GM19239 (cell line): ENCODE measurements at regions not wholly inside any gene's neighbourhood (a gene's known extent, or its start where the extent isn't known, plus 50 kb on each side); places are given as distances from the start of the nearest gene placed in this dataset.

Experiments used
- DNase-seq: peaks from one replicate; pipeline ENCODE4 v3.0.0; 2011; ENCODE audit warnings: low spot score; ENCODE audit not compliant: insufficient read length
- FAIRE-seq: peaks from 2 replicates; lab custom pipeline; 2011; peaks lifted over from hg19 to GRCh38; lab: Jason Lieb, UNC

DNA sequence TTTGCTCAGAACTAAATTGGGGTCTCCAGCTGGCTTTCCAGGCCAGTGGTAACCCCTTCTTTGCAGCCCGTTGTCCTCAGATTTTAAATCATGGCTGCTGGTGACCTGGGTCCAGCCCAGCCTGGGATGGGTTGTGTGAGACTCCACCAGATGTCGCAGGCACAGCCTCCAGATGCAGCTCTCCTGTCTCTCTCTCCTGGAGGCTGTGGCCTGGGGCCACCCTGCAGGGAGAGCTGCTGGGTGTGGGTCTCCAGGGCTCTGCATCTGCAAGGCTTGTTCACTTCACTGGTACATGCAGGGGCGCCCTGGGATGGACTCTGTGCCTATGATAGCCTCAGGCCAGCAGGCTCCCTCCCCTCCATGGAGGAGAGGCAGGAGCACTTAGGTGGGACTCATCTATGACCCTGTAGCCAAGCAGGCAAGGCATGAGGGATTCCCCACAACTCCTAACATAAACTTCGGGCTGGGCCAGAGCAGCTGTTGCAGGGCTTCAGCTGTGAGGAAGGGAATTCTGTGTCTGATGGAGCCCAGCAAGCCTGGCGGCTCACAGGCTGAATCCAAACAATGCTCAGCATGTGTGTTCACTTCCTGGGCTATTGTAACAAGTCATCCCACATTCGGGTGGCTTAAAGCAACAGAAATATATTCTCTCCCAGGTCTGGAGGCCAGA lies 94.7 kb upstream of the NXT1 start:
- DNase-seq: no peak
- FAIRE-seq: no peak

- DNase-seq (no peak), FAIRE-seq (no peak)
Observed at GRCh38 chr20:23255106-23255505, 95.5 kb upstream of the NXT1 start.

- FAIRE-seq (no peak), DNase-seq (no peak)
Observed at GRCh38 chr20:23254505-23254904, 96.1 kb upstream of the NXT1 start.

DNA sequence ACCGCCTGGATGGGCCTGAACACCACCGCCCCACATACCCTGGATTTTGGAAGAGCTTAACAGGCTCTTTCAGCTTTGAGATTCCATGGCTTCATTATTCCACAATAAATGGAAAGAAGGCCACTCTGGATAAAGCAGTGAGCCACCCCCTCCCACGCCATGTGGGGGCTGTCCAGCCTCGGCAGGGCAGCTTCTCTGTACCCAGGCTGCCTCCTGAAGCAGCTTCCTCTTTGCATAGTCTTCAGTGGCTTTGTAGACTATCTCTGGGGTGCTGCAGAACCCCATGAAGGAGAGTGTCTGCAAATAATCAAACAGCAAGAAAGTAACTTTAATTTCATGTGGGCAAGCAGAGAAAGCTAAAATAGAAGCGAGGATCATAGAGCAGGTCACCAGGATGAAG lies 96.6 kb upstream of the NXT1 start:
- DNase-seq (no peak), FAIRE-seq (no peak)

- no peak for FAIRE-seq
Observed at GRCh38 chr20:23253524-23253923, 97.1 kb upstream of the NXT1 start.

GRCh38 chr20:23251779-23252178 lies 98.8 kb upstream of the NXT1 start:
- no peak for DNase-seq
- no peak for FAIRE-seq

More at GRCh38 chr20:23253524-23253923, 97.1 kb upstream of the NXT1 start:
- no peak for DNase-seq

DNA sequence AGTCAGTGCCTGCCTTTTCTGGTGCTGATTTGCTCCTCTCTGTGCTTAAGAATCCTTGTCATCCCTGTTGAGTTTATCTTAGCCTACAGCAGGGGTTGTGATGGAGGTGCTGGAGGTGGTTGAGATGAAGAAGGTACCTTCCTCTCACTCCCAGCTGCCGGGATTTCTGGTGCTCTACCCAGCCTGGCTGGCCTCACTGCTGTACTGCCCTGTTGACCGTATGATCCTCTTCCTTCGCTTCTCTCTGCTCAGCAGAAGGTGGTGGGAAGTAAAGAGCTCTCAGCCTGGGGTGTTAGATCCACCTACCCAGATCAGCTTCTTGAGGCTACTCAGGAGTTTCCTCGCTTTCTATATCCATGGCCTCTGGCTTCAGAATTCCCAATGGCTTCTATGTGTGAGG lies 101.0 kb upstream of the NXT1 start:
- FAIRE-seq (no peak), DNase-seq (no peak)

GRCh38 chr20:23248461-23248882 lies 102.1 kb upstream of the NXT1 start:
- FAIRE-seq: no peak

DNA sequence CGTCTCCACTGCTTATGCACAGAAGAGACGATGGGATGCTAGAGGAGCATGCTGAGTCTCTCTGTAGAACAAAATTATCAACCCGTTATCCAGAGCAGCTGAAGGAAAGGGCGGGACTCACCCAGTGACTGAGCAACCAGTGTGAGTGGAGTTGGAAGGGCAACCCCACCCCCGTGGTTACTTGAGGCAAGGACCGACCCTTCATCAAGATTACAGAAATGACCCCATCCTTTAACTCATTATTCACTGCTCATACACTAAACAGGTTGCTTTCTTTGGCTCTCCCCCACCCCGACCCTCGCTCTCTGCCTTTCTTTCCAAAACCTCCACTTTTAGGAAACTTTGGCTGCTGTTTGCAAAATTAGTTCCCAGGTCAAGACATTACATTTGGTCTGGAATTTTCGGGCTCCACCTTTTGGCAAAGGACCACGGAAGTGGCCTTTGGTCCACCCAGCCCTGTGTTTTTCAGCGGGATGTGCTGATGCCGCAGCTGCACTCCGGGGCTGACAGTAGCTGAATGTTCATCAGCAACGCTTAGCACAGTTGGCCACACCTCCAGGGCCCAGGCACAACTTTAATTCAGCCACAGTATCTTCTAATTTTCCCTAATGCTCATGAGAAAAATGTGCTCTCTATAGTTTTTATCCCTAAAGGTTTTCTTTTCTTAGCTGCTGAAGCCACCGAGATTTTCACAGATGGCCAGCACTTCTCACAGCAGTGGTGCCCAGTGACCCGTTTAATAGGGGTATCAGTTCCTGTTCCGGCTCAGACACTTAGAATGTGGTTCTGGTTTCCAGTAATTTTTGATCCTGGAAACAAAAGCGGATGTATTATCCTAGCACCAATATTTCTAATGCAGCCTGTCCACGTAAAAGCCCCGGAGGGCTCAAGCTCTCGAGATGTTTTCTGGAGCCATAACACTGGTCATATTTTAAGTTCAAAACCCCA lies 103.6 kb upstream of the NXT1 start:
- FAIRE-seq (no peak), DNase-seq (no peak)

More at GRCh38 chr20:23248461-23248882, 102.1 kb upstream of the NXT1 start:
- no peak for DNase-seq

DNA sequence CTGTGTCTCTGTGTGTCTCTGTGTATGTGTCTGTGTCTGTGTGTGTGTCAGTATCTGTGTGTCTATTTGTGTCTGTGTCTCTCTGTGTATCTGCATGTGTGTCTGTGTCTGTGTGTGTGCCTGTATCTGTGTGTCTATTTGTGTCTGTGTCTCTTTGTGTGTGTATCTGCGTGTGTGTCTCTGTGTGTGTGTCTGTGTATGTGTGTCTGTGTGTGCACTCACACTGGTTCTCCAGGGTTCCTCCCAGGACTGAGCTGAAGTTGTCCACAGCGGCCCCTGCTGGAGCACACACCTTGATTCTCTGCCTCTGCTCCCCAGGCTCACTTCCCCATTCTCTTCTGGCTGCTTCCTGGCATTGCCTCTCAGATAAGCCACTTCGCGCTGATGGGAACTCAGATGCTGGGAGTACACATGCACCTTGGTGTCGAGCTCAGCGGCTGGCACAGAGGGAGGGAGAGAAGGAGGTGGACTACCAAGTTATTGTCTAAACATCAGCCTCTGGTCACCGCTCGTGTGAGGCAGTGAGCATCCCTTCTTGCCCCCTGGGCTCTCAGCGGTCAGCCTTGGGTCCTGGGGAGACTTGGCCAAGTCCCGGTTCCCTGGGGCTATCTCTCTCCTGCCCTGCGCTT lies 104.9 kb upstream of the NXT1 start:
- FAIRE-seq (no peak), DNase-seq (peak; percentile 45)

GRCh38 chr20:23244916-23245552 lies 105.6 kb upstream of the NXT1 start:
- DNase-seq (no peak), FAIRE-seq (no peak)

- no peak for FAIRE-seq
Observed at GRCh38 chr20:23244156-23244915, 106.3 kb upstream of the NXT1 start.

DNA sequence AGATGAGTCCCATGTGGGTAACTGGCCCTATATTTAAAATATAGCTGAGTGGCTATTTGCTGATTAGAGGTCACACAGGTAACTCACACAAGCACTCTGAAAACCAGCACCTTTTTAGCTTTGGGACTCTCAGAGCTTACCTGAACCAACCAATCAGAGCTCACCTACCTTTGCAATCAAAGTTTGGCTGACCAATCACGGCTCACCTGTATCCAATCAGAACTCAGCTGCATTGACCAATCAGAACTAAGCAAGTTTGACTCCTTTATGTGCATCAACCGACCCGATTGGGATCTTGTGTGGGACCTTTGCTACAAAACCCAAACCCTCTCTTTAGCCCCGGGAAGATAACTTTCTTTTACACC lies 106.8 kb upstream of the NXT1 start:
- DNase-seq (no peak), FAIRE-seq (no peak)

More at GRCh38 chr20:23244156-23244915, 106.3 kb upstream of the NXT1 start:
- no peak for DNase-seq

GRCh38 chr20:23242556-23243180 lies 107.9 kb upstream of the NXT1 start:
- DNase-seq (no peak), FAIRE-seq (no peak)

- DNase-seq (no peak), FAIRE-seq (no peak)
Observed at GRCh38 chr20:23242104-23242503, 108.5 kb upstream of the NXT1 start.

- DNase-seq: no peak
- no peak for FAIRE-seq
Observed at GRCh38 chr20:23241416-23241815, 109.2 kb upstream of the NXT1 start.

DNA sequence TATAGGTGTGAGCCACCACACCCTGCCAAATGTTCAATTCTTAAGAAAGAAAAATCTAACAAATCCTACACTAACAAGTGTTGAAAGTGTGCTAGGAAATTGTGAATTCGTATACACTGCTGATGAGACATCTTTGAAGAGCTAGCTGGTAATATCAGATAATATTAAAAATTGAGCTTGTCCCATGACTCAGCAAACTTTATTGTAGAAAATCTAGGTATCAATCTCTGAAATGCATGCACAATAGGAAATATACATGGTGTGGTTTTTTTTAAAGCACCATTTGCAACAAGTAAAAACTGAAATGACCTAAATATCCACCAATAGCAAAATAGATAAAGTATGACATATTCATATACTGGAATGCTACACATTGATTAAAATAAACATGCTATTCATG lies 110.1 kb upstream of the NXT1 start:
- FAIRE-seq (no peak), DNase-seq (no peak)

DNA sequence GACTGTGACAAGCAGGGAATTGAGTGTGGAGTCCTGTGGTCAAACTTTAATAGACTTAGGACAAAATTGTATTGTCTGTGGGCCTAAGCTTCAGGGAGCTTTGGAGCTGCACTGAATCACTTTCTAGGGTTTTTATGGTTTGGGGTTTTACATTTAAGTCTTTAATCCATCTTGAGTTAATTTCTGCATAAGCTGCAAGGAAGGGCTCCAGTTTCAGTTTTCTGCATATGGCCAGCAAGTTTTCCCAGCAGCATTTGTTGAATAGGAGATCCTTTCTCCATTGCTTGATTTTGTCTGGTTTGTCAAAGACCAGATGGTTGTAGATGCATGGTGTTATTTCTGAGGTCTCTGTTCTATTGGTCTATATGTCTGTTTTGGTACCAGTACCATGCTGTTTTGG lies 113.4 kb upstream of the NXT1 start:
- DNase-seq (no peak), FAIRE-seq (no peak)
